OCI-LY3 (cell line): ENCODE measurements at regions not wholly inside any gene's neighbourhood (a gene's known extent, or its start where the extent isn't known, plus 50 kb on each side); places are given as distances from the start of the nearest gene placed in this dataset.

Experiments
- EZH2phosphoT487 ChIP-seq: fragments of 200-600 bp; shearing (Covaris generic); IDR thresholded peaks from 2 replicates; pipeline ENCODE4 v1.6.1; 2018; ENCODE audit warnings: antibody characterized with exemption, mixed run types, low read depth
- TF ChIP-seq, protein P1 (sequence below): fragments of 200-600, 300-600 bp; sonication (generic); IDR thresholded peaks from 2 replicates; pipeline ENCODE4 v1.5.1; 2014; ENCODE audit warnings: antibody characterized with exemption, low read length, low read depth

DNA sequence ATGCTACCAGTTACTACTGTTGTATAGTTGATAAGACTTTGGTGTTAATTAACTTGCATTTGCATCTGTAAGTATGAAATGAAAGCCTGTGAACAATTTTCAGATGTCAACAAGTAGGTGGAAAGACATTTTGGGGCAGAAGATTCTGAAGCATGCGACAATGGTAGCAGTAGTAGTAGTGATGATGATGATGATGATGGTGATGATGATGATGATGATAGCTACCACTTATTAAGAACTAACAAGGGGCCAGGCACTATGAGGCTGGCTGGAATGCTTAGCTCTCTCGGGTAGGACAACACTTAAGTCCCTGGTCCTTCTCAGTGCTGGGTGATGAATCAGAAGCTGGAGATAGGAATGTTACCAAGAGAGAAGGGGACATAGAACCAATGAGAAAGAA lies 333.4 kb upstream of the IL12A start:
- TF ChIP-seq, protein P1, sequence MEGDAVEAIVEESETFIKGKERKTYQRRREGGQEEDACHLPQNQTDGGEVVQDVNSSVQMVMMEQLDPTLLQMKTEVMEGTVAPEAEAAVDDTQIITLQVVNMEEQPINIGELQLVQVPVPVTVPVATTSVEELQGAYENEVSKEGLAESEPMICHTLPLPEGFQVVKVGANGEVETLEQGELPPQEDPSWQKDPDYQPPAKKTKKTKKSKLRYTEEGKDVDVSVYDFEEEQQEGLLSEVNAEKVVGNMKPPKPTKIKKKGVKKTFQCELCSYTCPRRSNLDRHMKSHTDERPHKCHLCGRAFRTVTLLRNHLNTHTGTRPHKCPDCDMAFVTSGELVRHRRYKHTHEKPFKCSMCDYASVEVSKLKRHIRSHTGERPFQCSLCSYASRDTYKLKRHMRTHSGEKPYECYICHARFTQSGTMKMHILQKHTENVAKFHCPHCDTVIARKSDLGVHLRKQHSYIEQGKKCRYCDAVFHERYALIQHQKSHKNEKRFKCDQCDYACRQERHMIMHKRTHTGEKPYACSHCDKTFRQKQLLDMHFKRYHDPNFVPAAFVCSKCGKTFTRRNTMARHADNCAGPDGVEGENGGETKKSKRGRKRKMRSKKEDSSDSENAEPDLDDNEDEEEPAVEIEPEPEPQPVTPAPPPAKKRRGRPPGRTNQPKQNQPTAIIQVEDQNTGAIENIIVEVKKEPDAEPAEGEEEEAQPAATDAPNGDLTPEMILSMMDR = no peak
- no peak for TF ChIP-seq EZH2phosphoT487
